Prostate gland (tissue), 2 donors: ENCODE measurements at regions not wholly inside any gene's neighbourhood (a gene's known extent, or its start where the extent isn't known, plus 50 kb on each side); places are given as distances from the start of the nearest gene placed in this dataset.

Experiments used
- POLR2A ChIP-seq: fragments of 450-650 bp; IDR thresholded peaks from one replicate; pipeline ENCODE4 v1.6.1; 2016; ENCODE audit warnings: antibody characterized with exemption, mild to moderate bottlenecking
- TF ChIP-seq, protein P1 (sequence below), 4 experiments: fragments of 200-600 bp in 2 of 4; fragments of 450-650 bp in 2 of 4; sonication (generic) in 2 of 4; IDR thresholded peaks; 1 replicate in 3 of 4; 2 replicates in 1 of 4; pipeline ENCODE4 v1.5.1; 2016 to 2019; ENCODE audit warnings: antibody characterized with exemption in 4 of 4, mild to moderate bottlenecking in 2 of 4, moderate library complexity in 2 of 4

DNA sequence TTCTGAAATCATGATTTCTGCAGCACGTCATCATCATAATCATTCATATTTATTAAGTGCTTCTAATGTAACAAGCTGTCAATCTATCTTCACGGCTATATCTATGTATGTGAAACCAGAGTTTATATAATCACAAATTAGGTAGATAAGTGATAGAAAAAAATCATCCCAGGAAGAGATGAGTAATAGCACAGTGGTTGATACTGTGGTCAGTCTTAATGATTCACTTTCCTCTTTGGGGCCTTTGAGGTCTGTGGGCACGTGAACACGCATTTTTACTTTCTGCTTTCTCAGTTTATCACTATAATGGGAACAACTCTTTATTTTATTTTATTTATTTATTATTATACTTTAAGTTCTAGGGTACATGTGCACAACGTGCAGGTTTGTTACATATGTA is 265.9 kb upstream of the NOVA1 start:
- TF ChIP-seq, protein P1, sequence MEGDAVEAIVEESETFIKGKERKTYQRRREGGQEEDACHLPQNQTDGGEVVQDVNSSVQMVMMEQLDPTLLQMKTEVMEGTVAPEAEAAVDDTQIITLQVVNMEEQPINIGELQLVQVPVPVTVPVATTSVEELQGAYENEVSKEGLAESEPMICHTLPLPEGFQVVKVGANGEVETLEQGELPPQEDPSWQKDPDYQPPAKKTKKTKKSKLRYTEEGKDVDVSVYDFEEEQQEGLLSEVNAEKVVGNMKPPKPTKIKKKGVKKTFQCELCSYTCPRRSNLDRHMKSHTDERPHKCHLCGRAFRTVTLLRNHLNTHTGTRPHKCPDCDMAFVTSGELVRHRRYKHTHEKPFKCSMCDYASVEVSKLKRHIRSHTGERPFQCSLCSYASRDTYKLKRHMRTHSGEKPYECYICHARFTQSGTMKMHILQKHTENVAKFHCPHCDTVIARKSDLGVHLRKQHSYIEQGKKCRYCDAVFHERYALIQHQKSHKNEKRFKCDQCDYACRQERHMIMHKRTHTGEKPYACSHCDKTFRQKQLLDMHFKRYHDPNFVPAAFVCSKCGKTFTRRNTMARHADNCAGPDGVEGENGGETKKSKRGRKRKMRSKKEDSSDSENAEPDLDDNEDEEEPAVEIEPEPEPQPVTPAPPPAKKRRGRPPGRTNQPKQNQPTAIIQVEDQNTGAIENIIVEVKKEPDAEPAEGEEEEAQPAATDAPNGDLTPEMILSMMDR (IDR thresholded peaks at IDR 0.05): no peak
- TF ChIP-seq POLR2A: no peak
